Fibroblast of lung (primary cell): ENCODE measurements at regions not wholly inside any gene's neighbourhood (a gene's known extent, or its start where the extent isn't known, plus 50 kb on each side); places are given as distances from the start of the nearest gene placed in this dataset.

Experiments
- CTCF ChIP-seq, 2 donors: IDR thresholded peaks in 1 of 2; conservative IDR thresholded peaks in 1 of 2; 1 replicate in 1 of 2; 2 replicates in 1 of 2; pipeline ENCODE4 v1.5.1; 2011 to 2012; ENCODE audit warnings: low read length in 2 of 2, control low read depth in 1 of 2, inconsistent platforms in 1 of 2, low read depth in 1 of 2, mild to moderate bottlenecking in 1 of 2
- EZH2 ChIP-seq: IDR thresholded peaks from 2 replicates; pipeline ENCODE4 v1.5.1; 2012; ENCODE audit warnings: low read length, control low read depth, mild to moderate bottlenecking; ENCODE audit errors: missing control alignments

GRCh38 chr2:212854771-212855170 is 296.6 kb downstream of the IKZF2 start:
- TF ChIP-seq EZH2, result no peak
- TF ChIP-seq CTCF (conservative IDR thresholded peaks at IDR 0.05 in 1 of 2, IDR thresholded peaks at IDR 0.05 in 1 of 2; ENCODE audit: low read depth in 1 of 2, low read length in 2 of 2), result no peak
